GM19468 (cell line): ENCODE measurements at regions not wholly inside any gene's neighbourhood (a gene's known extent, or its start where the extent isn't known, plus 50 kb on each side); places are given as distances from the start of the nearest gene placed in this dataset.

ENCODE experiments used
- ATAC-seq: cut with Tn5 transposase; IDR thresholded peaks from one replicate; pipeline ENCODE4 v1.9.1; 2021; ENCODE audit warnings: mild to moderate bottlenecking, moderate library complexity, moderate number of reproducible peaks; ENCODE audit not compliant: unreplicated experiment; ENCODE audit errors: extremely low read depth

- no peak for ATAC-seq
These were observed 122.3 kb upstream of the DDX18 start for GRCh38 chr2:117692001-117692763.

GRCh38 chr2:117693154-117693553, 121.3 kb upstream of the DDX18 start:
- no peak for ATAC-seq

- no peak for ATAC-seq
These were observed 120.8 kb upstream of the DDX18 start for GRCh38 chr2:117693651-117694050.

- no peak for ATAC-seq
These were observed 116.2 kb upstream of the DDX18 start for GRCh38 chr2:117698287-117698686.

GRCh38 chr2:117698819-117699218, 115.7 kb upstream of the DDX18 start:
- no peak for ATAC-seq

- no peak for ATAC-seq
These were observed 114.0 kb upstream of the DDX18 start for GRCh38 chr2:117700471-117700870.

GRCh38 chr2:117701365-117701764, 113.1 kb upstream of the DDX18 start:
- no peak for ATAC-seq

- ATAC-seq: no peak
These were observed 112.4 kb upstream of the DDX18 start for GRCh38 chr2:117702098-117702497.

- no peak for ATAC-seq
These were observed 110.6 kb upstream of the DDX18 start for GRCh38 chr2:117703858-117704257.

GRCh38 chr2:117704818-117705217, 109.7 kb upstream of the DDX18 start:
- ATAC-seq: no peak

- no peak for ATAC-seq
These were observed 106.6 kb upstream of the DDX18 start for GRCh38 chr2:117707874-117708273.

- ATAC-seq: no peak
These were observed 101.8 kb upstream of the DDX18 start for GRCh38 chr2:117712684-117713083.

GRCh38 chr2:117714110-117714509, 100.4 kb upstream of the DDX18 start:
- ATAC-seq: no peak

- no peak for ATAC-seq
These were observed 99.6 kb upstream of the DDX18 start for GRCh38 chr2:117714745-117715417.

GRCh38 chr2:117716505-117716904, 98.0 kb upstream of the DDX18 start:
- ATAC-seq: no peak

GRCh38 chr2:117717072-117717471, 97.4 kb upstream of the DDX18 start:
- no peak for ATAC-seq

- no peak for ATAC-seq
These were observed 96.4 kb upstream of the DDX18 start for GRCh38 chr2:117718048-117718447.

- ATAC-seq: no peak
These were observed 93.7 kb upstream of the DDX18 start for GRCh38 chr2:117720765-117721164.

GRCh38 chr2:117723483-117723882, 91.0 kb upstream of the DDX18 start:
- ATAC-seq: no peak

- no peak for ATAC-seq
These were observed 90.5 kb upstream of the DDX18 start for GRCh38 chr2:117723888-117724434.

- no peak for ATAC-seq
These were observed 87.7 kb upstream of the DDX18 start for GRCh38 chr2:117726747-117727146.

- ATAC-seq: no peak
These were observed 76.6 kb upstream of the DDX18 start for GRCh38 chr2:117737846-117738245.
